Transverse colon (tissue), 4 donors: ENCODE measurements at regions not wholly inside any gene's neighbourhood (a gene's known extent, or its start where the extent isn't known, plus 50 kb on each side); places are given as distances from the start of the nearest gene placed in this dataset.
"Not testable (repeated sequence)": the region's sequence is repeated elsewhere in the genome, so short reads cannot be mapped to it uniquely, and the experiment has no call there.

Experiments
- DNase-seq: peaks from one replicate; pipeline ENCODE4 v3.0.0-alpha.2; 2019
- H3K27ac ChIP-seq, 4 donors: fragments of 200-600 bp; sonication (generic); 2 replicates each; pipeline ENCODE4 v1.5.1; 2016 to 2018; ENCODE audit warnings: inconsistent platforms in 4 of 4
- H3K27me3 ChIP-seq: fragments of 200-600 bp; sonication (generic); 2 replicates; pipeline ENCODE4 v1.5.1; 2017; ENCODE audit warnings: inconsistent platforms
- H3K36me3 ChIP-seq, 4 donors: fragments of 200-600 bp; sonication (generic); 2 replicates each; pipeline ENCODE4 v1.5.1; 2017 to 2019; ENCODE audit warnings: inconsistent platforms in 4 of 4
- H3K4me1 ChIP-seq, 4 donors: fragments of 200-600 bp; sonication (generic); 2 replicates each; pipeline ENCODE4 v1.5.1; 2017 to 2020; ENCODE audit warnings: inconsistent platforms in 4 of 4
- H3K4me3 ChIP-seq, 4 donors: fragments of 200-600 bp; sonication (generic); 1 replicate in 1 of 4; 2 replicates in 3 of 4; pipeline versions ENCODE4 v1.5.1 to v1.6.1; 2017 to 2019; ENCODE audit warnings: inconsistent platforms in 4 of 4
- H3K9me3 ChIP-seq, 2 donors: fragments of 200-600 bp; sonication (generic); 2 replicates each; pipeline ENCODE4 v1.5.1; 2017 to 2019; ENCODE audit warnings: inconsistent platforms in 2 of 2
- CTCF ChIP-seq, 5 experiments: fragments of 200-600 bp in 3 of 5; fragments of 450-650 bp in 2 of 5; sonication (generic) in 3 of 5; IDR thresholded peaks; 1 replicate in 2 of 5; 2 replicates in 3 of 5; pipeline ENCODE4 v1.5.1; 2016 to 2017; ENCODE audit warnings: antibody characterized with exemption in 5 of 5, inconsistent platforms in 3 of 5, mild to moderate bottlenecking in 2 of 5, moderate library complexity in 1 of 5
- EP300 ChIP-seq: sonication (generic); formaldehyde crosslinking; IDR thresholded peaks from one replicate; pipeline ENCODE4 v1.6.1; 2017; ENCODE audit warnings: antibody characterized with exemption, low read depth
- POLR2A ChIP-seq: fragments of 450-650 bp; IDR thresholded peaks from one replicate; pipeline ENCODE4 v1.6.1; 2016; ENCODE audit warnings: antibody characterized with exemption, mild to moderate bottlenecking, moderate library complexity
- POLR2AphosphoS5 ChIP-seq, 3 donors: sonication (generic); formaldehyde crosslinking; IDR thresholded peaks; one replicate each; pipeline ENCODE4 v1.6.1; 2016; ENCODE audit warnings: antibody characterized with exemption in 3 of 3
- WGBS, 2 donors: methylation state at CpG; one replicate each; pipeline ENCODE4 v1.1.5; 2018; ENCODE audit warnings: low coverage in 1 of 2; 5-methylcytosine and 5-hydroxymethylcytosine counted together
- in situ Hi-C, 4 donors: fragments of 200-750 bp; cut with MboI; loops; one replicate each; pipeline versions ENCODE4 v1.15.0 to v1.15.1; 2017; ENCODE audit warnings: low sequenced_read_pairs in 3 of 4, low pct_ligation_motif_present in 1 of 4, low pct_unique_long_range_greater_than_20kb in 1 of 4
- intact Hi-C: fragments of 100-400 bp; cut with DNase I; formaldehyde crosslinking; loops from one replicate; pipeline ENCODE4 v1.15.1; 2023; ENCODE audit warnings: low total_unique reads

GRCh38 chr10:107970512-107970911 is 806.0 kb upstream of the SORCS1 start:
- no peaks in the 10 kb centered on the region for H3K36me3 ChIP-seq
- in situ Hi-C loops, result no loop called here
- no peak for TF ChIP-seq POLR2A
- no peak for TF ChIP-seq CTCF (IDR thresholded peaks at IDR 0.05)
- no peak for TF ChIP-seq POLR2AphosphoS5 (IDR thresholded peaks at IDR 0.05)
- TF ChIP-seq EP300, result no peak
- DNase-seq, result no peak
- intact Hi-C loops, result no loop called here
- H3K9me3 ChIP-seq, result no peaks in the 10 kb centered on the region
- H3K4me1 ChIP-seq, result no peaks in the 10 kb centered on the region
- 54 to 70% methylated on average over 3 of the region's 3 CpGs for WGBS, 2 donors
- no peak overlapping the region for H3K27ac ChIP-seq
- no peak overlapping the region for H3K4me3 ChIP-seq
- H3K27me3 ChIP-seq, result no peaks in the 10 kb centered on the region

GRCh38 chr10:107969936-107970335 is 805.4 kb upstream of the SORCS1 start:
- WGBS, 2 donors, result 83% methylated on average over 3 of the region's 3 CpGs
- Histone ChIP-seq H3K27me3 (no peaks in the 10 kb centered on the region), H3K36me3 (no peaks in the 10 kb centered on the region), H3K27ac (no peak overlapping the region), H3K4me3 (no peak overlapping the region), H3K9me3 (no peaks in the 10 kb centered on the region), H3K4me1 (no peaks in the 10 kb centered on the region)
- TF ChIP-seq EP300, result no peak
- TF ChIP-seq CTCF (IDR thresholded peaks at IDR 0.05), result no peak
- TF ChIP-seq POLR2AphosphoS5 (IDR thresholded peaks at IDR 0.05), result no peak
- TF ChIP-seq POLR2A, result no peak
- intact Hi-C loops (no loop called here), in situ Hi-C loops (no loop called here)
- DNase-seq, result no peak

- no peak for DNase-seq
- intact Hi-C loops (no loop called here), in situ Hi-C loops (no loop called here)
- TF ChIP-seq CTCF (IDR thresholded peaks at IDR 0.05) (no peak), POLR2AphosphoS5 (IDR thresholded peaks at IDR 0.05) (no peak), EP300 (no peak), POLR2A (no peak)
- H3K27ac ChIP-seq, result no peak overlapping the region
- no peaks in the 10 kb centered on the region for H3K4me1 ChIP-seq
- H3K4me3 ChIP-seq, result no peak overlapping the region
- H3K27me3 ChIP-seq, result no peaks in the 10 kb centered on the region
- H3K9me3 ChIP-seq, result no peaks in the 10 kb centered on the region
- H3K36me3 ChIP-seq, result no peaks in the 10 kb centered on the region
These were observed 802.3 kb upstream of the SORCS1 start for GRCh38 chr10:107966826-107967225.

- 25 to 55% methylated on average over 4 to 6 of the region's 6 CpGs for WGBS, 2 donors
- Histone ChIP-seq H3K9me3 (no peaks in the 10 kb centered on the region), H3K27ac (no peak overlapping the region), H3K36me3 (no peaks in the 10 kb centered on the region), H3K4me1 (no peaks in the 10 kb centered on the region), H3K27me3 (no peaks in the 10 kb centered on the region), H3K4me3 (no peak overlapping the region)
- intact Hi-C loops, result no loop called here
- in situ Hi-C loops, result no loop called here
- no peak for DNase-seq
- no peak for TF ChIP-seq POLR2AphosphoS5 (IDR thresholded peaks at IDR 0.05)
- no peak for TF ChIP-seq CTCF (IDR thresholded peaks at IDR 0.05)
- no peak for TF ChIP-seq EP300
- no peak for TF ChIP-seq POLR2A
These were observed 788.4 kb upstream of the SORCS1 start for GRCh38 chr10:107952649-107953556.

GRCh38 chr10:107950411-107951062 is 786.0 kb upstream of the SORCS1 start:
- H3K4me1 ChIP-seq, H3K27me3 ChIP-seq, H3K27ac ChIP-seq, DNase-seq, H3K9me3 ChIP-seq, H3K36me3 ChIP-seq, in situ Hi-C loops, H3K4me3 ChIP-seq, intact Hi-C loops: not testable (repeated sequence)
- 94 to 100% methylated on average over 3 to 21 of the region's 33 CpGs for WGBS, 2 donors
